PC-3 (cell line): ENCODE measurements at regions not wholly inside any gene's neighbourhood (a gene's known extent, or its start where the extent isn't known, plus 50 kb on each side); places are given as distances from the start of the nearest gene placed in this dataset.

ENCODE experiments used
- ATAC-seq: fragments of 200-7000 bp; cut with Tn5 transposase; 2 replicates; pipeline ENCODE4 v1.9.1; 2020; ENCODE audit warnings: mild to moderate bottlenecking, moderate library complexity
- BruUV-seq: library from RNA; stranded (reverse); fragments of 400-500 nt; replicated peaks from 2 replicates; lab custom pipeline; 2021; lab: Mats Ljungman, UMichigan
- CTCF ChIA-PET: fragments of 300-600 bp; sonication (Branson Sonifier 250); formaldehyde crosslinking; loops from one replicate; lab custom pipeline; 2022; ENCODE audit warnings: antibody characterized with exemption; lab: Charles Lee
- POLR2A ChIA-PET: fragments of 300-600 bp; sonication (Branson Sonifier 250); formaldehyde crosslinking; loops from one replicate; lab custom pipeline; 2022; ENCODE audit warnings: antibody characterized with exemption; ENCODE audit not compliant: unreplicated experiment; lab: Charles Lee
- DNase-seq: peaks from one replicate; pipeline ENCODE4 v3.0.0-alpha.2; 2015
- H2AFZ ChIP-seq: fragments of 300-600 bp; sonication (generic); 2 replicates; pipeline ENCODE4 v1.6.0; 2016; ENCODE audit warnings: antibody characterized with exemption, low read length
- H3F3A ChIP-seq: fragments of 300-600 bp; sonication (generic); one replicate; pipeline ENCODE4 v1.6.0; 2017; ENCODE audit warnings: antibody characterized with exemption, low read length, control low read depth, mild to moderate bottlenecking; ENCODE audit not compliant: unreplicated experiment
- H3K27ac ChIP-seq: fragments of 300-600 bp; sonication (generic); 2 replicates; pipeline ENCODE4 v1.5.1; 2016; ENCODE audit warnings: mild to moderate bottlenecking, low read length
- H3K27me3 ChIP-seq: fragments of 300-600 bp; sonication (generic); 2 replicates; pipeline ENCODE4 v1.6.1; 2016; ENCODE audit warnings: low read length, mixed read lengths
- H3K36me3 ChIP-seq: fragments of 300-600 bp; sonication (generic); 2 replicates; pipeline ENCODE4 v1.6.1; 2016; ENCODE audit warnings: low read depth, mixed run types, low read length, mixed read lengths
- H3K4me1 ChIP-seq: fragments of 300-600 bp; sonication (generic); 2 replicates; pipeline ENCODE4 v1.5.1; 2016; ENCODE audit warnings: low read length; ENCODE audit not compliant: insufficient read depth
- H3K4me2 ChIP-seq: fragments of 300-600 bp; sonication (generic); 2 replicates; pipeline ENCODE4 v1.6.0; 2016; ENCODE audit warnings: low read length
- H3K4me3 ChIP-seq: fragments of 300-600 bp; sonication (generic); 2 replicates; pipeline ENCODE4 v1.5.1; 2016; ENCODE audit warnings: mild to moderate bottlenecking, low read length, mixed read lengths
- H3K79me2 ChIP-seq: fragments of 300-600 bp; sonication (generic); 2 replicates; pipeline ENCODE4 v1.6.1; 2017; ENCODE audit warnings: low read length, mixed read lengths
- H3K9ac ChIP-seq: fragments of 300-600 bp; sonication (generic); 2 replicates; pipeline ENCODE4 v1.6.0; 2016; ENCODE audit warnings: mild to moderate bottlenecking, low read length
- H3K9me2 ChIP-seq: fragments of 300-600 bp; sonication (generic); replicated peaks from 2 replicates; pipeline ENCODE4 v1.6.1; 2016; ENCODE audit warnings: mixed run types, low read length, mixed read lengths
- H3K9me3 ChIP-seq: fragments of 300-600 bp; sonication (generic); 2 replicates; pipeline ENCODE4 v1.6.1; 2016; ENCODE audit warnings: low read length, mixed read lengths
- H4K20me1 ChIP-seq: fragments of 300-600 bp; sonication (generic); 2 replicates; pipeline ENCODE4 v1.6.1; 2016; ENCODE audit warnings: low read length, mixed read lengths
- CTCF ChIP-seq: fragments of 300-600 bp; sonication (generic); conservative IDR thresholded peaks from 2 replicates; pipeline ENCODE4 v1.5.1; 2017; ENCODE audit warnings: antibody characterized with exemption, low read depth, mild to moderate bottlenecking, low read length
- EZH2 ChIP-seq: fragments of 300-600 bp; sonication (generic); IDR thresholded peaks from one replicate; pipeline ENCODE4 v1.6.1; 2017; ENCODE audit warnings: antibody characterized with exemption, mild to moderate bottlenecking, low read length; ENCODE audit not compliant: unreplicated experiment
- EZH2phosphoT487 ChIP-seq: fragments of 300-600 bp; sonication (generic); IDR thresholded peaks from 2 replicates; pipeline ENCODE4 v1.6.1; 2018; ENCODE audit warnings: mild to moderate bottlenecking, antibody characterized with exemption, low read length, borderline replicate concordance
- intact Hi-C: fragments of 100-400 bp; cut with micrococcal nuclease; formaldehyde crosslinking; loops from 2 replicates; pipeline ENCODE4 v1.9.0; 2023

GRCh38 chr2:4869154-4869553 lies 823.0 kb upstream of the SOX11 start:
- no peaks in the 10 kb centered on the region for H3K27me3 ChIP-seq
- H3K36me3 ChIP-seq: no peaks in the 10 kb centered on the region
- intact Hi-C loops: no loop called here
- TF ChIP-seq EZH2phosphoT487 (no peak), CTCF (no peak), EZH2 (no peak)
- H3F3A ChIP-seq: no peaks in the 10 kb centered on the region
- H3K4me1 ChIP-seq: no peaks in the 10 kb centered on the region
- no peak overlapping the region for H3K9ac ChIP-seq
- no peak overlapping the region for H3K4me3 ChIP-seq
- ChIA-PET POLR2A (no interaction called here), CTCF (no interaction called here)
- ATAC-seq (no peak), DNase-seq (no peak)
- no peak overlapping the region for H3K27ac ChIP-seq
- BruUV-seq: no TSS peak
- H4K20me1 ChIP-seq: no peaks in the 10 kb centered on the region
- H2AFZ ChIP-seq: no peak overlapping the region
- no peak overlapping the region for H3K4me2 ChIP-seq
- H3K79me2 ChIP-seq: no peaks in the 10 kb centered on the region
- H3K9me2 ChIP-seq: no peaks in the 10 kb centered on the region
- H3K9me3 ChIP-seq: no peaks in the 10 kb centered on the region

GRCh38 chr2:4873364-4873763 lies 818.8 kb upstream of the SOX11 start:
- H3K9me3 ChIP-seq: no peaks in the 10 kb centered on the region
- H4K20me1 ChIP-seq: no peaks in the 10 kb centered on the region
- DNase-seq: no peak
- H2AFZ ChIP-seq: no peak overlapping the region
- TF ChIP-seq EZH2phosphoT487 (no peak), EZH2 (no peak), CTCF (no peak)
- H3K9ac ChIP-seq: no peak overlapping the region
- ChIA-PET CTCF (no interaction called here), POLR2A (no interaction called here)
- H3K9me2 ChIP-seq: no peaks in the 10 kb centered on the region
- no peaks in the 10 kb centered on the region for H3K27me3 ChIP-seq
- no peak overlapping the region for H3K4me3 ChIP-seq
- BruUV-seq: no TSS peak
- no peaks in the 10 kb centered on the region for H3F3A ChIP-seq
- H3K36me3 ChIP-seq: no peaks in the 10 kb centered on the region
- H3K79me2 ChIP-seq: no peaks in the 10 kb centered on the region
- ATAC-seq: no peak
- no peak overlapping the region for H3K4me2 ChIP-seq
- H3K4me1 ChIP-seq: no peaks in the 10 kb centered on the region
- no peak overlapping the region for H3K27ac ChIP-seq
- intact Hi-C loops: no loop called here

- H4K20me1 ChIP-seq: no peaks in the 10 kb centered on the region
- no peak overlapping the region for H3K9ac ChIP-seq
- no peaks in the 10 kb centered on the region for H3K9me2 ChIP-seq
- ATAC-seq: no peak
- intact Hi-C loops: no loop called here
- H3K4me3 ChIP-seq: no peak overlapping the region
- ChIA-PET POLR2A (no interaction called here), CTCF (no interaction called here)
- H3K27me3 ChIP-seq: no peaks in the 10 kb centered on the region
- no peaks in the 10 kb centered on the region for H3K9me3 ChIP-seq
- no peak overlapping the region for H2AFZ ChIP-seq
- no peak overlapping the region for H3K27ac ChIP-seq
- BruUV-seq: no TSS peak
- H3K79me2 ChIP-seq: no peaks in the 10 kb centered on the region
- DNase-seq: no peak
- H3K4me2 ChIP-seq: no peak overlapping the region
- no peak for TF ChIP-seq EZH2phosphoT487
- no peak for TF ChIP-seq CTCF
- no peak for TF ChIP-seq EZH2
- no peaks in the 10 kb centered on the region for H3K36me3 ChIP-seq
- H3K4me1 ChIP-seq: no peaks in the 10 kb centered on the region
- H3F3A ChIP-seq: no peaks in the 10 kb centered on the region
These were observed 818.1 kb upstream of the SOX11 start for GRCh38 chr2:4873876-4874593.
